NCI-H524 (cell line): ENCODE measurements at regions not wholly inside any gene's neighbourhood (a gene's known extent, or its start where the extent isn't known, plus 50 kb on each side); places are given as distances from the start of the nearest gene placed in this dataset.

ENCODE experiments used
- DNase-seq, 2 experiments: peaks; one replicate each; lab custom pipeline; 2025; lab: John Stamatoyannopoulos, UW

DNA sequence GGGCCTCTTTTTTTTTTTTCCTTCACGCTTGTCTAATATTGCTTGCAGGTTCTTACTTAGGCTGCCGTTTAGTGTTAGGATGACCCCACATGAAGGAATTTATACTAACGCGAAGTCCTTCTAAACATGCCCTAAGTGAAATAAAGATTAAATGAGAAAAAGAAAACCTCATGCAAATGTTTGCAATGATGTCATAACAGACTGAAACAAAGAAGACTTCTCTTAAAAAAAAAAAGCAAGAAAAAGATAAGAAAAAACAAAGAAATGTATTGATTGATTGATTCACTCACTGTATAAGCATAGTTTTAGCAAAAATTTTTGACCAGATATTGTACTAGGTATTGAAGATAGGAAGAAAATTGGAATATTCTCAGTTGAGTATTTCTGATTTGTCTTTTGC, 418.2 kb downstream of the IRS2 start:
- DNase-seq = no peak

DNA sequence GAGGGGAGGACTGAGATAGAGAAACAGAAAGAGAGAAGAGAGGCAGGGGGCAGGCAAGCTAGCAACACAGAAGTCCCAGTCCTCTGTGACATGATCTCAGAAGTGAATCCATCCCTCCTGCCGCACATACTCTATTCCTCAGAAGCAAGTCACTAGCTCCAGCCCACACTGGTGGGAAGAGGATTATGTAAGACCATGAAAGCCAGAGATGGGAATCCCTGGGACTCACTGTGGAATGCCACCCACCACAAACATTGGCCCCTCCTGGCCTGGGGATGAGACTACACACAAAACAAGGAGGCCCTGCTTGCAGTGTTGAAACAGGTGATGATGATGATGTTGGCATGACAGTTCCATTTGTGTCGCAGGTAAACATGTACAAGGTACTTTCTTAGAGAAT, 419.9 kb downstream of the IRS2 start:
- no peak for DNase-seq

DNA sequence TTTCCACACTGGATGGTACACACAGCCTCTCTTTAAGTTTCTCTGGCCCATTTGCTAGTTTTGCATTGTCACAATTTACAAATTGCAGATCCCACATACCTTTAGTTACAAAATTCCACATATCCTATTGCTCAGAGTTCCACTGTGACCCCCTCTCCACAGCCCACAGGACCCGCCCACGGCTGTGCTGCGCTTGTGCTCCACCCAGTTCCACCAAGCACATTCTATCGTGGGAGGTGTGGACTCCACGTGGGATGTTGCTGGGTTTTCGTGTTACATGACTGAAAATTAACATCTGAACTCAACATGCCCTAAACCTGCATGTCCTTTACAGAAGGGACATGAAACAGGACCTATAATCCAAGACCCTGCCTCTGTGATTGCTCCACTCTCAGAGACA, 423.0 kb downstream of the IRS2 start:
- DNase-seq = no peak

DNA sequence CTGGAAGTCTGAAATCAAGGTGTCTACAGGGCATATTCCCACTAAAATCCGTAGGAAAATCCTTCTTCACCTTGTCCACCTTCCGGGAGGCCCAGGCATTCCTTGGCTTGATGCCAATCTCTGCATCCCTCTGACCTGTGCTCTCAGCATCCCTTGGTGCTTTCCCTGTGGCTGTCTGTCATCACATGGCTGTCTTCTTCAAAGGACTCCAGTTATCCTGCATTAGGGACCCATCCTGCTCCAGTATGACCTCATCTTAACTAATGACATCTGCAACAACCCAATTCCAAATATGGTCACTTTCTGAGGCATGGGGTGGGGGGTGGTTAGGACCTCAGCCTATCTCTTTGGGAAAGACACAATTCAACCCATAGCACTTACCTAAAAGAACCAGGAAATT, 423.8 kb downstream of the IRS2 start:
- DNase-seq = no peak

DNA sequence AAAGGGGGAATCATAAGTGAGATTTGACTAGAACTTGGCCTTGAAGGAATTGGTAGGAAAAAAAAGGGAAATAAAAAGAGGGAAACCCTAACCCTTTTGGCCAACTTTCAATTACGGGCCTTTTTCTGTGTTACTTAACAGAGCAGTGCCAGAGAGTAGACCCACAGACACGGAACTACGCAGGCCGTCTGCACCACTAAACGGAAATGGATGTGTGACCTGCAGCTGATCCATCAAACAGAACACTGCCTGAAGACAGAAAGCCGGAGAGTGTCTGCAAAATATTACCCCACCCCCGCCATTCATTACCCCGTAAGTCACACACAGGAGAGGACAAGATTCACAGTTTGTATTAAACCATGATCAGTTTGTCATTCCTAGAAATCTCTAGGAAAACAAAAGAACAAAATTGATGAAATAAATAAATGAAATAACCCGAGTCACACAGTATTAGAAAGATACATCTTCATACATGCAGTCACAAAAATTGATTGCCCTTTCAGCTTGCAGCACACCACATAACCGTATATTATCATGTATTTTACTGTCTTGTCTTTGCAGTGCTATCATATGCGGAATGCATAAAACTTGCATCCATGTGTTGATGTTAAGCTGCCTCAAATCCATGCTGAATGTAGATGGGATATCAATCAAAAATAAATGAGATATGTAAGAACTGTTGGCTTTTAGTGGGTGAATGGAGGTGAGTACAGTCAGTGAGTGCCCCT, 424.7 kb downstream of the IRS2 start:
- DNase-seq = no peak

DNA sequence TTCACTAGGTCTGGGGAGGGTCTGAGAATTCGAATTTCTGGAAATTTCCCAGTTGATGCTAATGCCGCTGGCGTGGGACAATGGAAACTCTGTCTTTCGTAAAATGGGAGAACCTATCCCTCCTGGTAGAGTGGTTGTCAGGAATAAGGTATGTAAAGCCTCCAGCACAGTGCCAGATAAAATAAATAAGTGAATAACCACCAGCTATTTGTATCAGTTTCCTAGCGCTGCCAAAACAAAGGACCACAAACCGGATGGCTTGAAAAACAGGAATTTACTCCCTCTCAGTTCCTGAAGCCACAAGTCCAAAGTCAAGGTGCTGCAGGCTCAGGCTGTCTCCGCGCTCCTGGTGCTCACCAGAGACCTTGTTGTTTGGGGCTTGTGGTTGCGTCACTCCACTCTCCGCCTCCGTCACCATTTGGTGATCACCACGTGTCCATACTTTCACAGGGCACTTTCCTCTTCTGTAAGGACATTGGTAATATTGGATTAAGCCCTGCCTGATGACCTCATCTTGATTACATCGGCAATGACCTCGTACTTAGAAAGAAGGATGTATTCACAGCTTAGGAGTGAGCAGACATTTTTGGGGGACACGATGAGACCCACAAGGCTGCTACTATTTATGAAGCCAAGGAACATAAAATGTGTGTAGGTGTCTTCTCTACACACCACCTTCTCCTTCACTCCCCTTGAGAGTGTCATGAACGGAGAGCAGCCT, 428.5 kb downstream of the IRS2 start:
- no peak for DNase-seq

DNA sequence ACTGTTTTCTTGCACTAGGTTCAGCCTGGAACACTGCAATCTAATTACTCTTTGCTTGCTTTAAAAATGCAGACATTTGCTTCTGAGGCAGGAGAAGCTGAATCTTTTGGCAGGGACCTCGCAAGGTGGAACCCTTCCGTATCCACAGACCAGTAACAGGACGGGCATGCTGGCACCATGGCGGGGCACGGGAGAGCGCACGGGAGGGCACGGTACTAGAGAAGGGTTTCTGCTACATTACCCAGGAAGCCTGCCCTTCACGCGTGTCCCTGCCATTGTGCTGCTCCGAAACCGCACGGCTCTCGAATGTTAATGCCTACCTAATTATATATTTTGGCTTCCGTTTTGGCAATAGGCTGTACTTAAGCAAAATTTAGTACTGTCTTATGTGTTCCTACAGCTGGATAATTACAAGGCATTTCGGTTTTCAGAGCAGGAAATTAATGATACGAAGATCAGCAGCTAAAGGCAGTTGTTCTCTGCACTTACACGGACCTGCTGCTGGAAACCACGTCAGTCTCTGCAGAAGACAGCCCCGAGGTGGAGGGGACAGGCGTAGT, 430.4 kb downstream of the IRS2 start:
- DNase-seq = no peak

DNA sequence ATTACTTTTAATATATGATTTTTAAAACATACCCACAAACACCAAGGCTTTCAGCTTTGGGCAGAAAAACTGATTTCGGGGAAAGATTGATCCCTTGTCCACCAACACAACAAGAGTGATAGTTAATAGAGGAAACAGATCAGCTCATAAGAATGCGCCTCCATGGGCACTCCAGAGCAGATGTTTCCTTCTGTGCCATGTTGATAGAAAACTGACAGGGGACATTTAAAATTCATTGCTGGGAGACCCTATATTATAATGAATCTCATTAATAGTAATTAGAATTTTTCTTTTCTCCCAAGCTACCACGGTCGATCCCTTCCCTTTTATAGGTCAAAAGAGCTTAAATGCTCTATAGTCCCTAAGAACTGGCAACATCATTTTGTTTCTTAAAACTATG, 431.2 kb downstream of the IRS2 start:
- no peak for DNase-seq

DNA sequence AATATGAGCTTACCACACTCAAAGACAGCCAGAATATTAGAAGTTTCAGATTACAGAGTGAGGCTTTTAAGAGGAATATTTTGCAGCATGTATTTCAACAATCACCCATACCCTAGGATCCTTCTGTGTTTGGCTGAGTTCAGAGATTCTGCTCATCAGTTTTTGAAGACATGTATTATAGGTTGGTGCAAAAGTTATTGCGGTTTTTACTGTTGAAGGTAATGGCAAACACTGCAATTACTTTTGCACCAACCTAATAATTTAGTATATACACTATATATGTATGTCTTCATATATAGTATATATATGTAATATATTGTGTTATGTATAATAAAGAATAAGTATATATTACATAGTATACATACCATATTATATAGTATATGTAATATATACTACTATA, 435.1 kb downstream of the IRS2 start:
- no peak for DNase-seq

DNA sequence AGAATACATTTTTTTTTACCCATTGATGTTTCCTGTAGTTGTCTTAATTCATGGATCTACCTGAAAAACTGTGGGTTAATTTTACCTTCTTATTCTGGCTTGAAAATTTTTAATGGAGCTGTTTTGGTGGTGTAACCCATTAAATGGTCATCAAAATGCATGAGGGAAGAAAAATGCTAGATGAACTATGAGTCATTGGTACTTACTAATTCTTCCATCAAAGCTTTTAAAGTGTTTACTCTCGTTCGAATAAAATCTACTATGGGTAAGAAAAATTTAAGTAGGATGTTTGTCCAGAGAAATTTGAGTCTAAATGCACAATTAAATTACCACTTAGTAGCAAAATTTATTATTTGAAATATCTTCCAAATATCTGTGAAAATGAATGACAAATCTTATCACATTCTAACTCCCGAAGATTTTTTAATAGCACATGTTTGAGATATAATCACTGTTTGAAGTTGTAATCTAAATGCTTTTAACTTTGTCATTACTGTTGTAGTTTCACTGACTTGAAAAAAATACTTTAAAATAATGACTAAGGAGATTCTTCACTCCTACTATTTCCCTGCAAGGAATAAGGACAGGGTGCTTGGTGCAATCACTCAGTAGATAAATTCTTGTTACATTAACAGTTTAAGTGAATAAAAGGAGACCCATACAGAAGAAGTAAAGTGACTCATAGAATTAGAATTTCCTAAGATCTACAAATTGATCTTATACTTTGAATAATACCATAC, 437.7 kb downstream of the IRS2 start:
- no peak for DNase-seq

DNA sequence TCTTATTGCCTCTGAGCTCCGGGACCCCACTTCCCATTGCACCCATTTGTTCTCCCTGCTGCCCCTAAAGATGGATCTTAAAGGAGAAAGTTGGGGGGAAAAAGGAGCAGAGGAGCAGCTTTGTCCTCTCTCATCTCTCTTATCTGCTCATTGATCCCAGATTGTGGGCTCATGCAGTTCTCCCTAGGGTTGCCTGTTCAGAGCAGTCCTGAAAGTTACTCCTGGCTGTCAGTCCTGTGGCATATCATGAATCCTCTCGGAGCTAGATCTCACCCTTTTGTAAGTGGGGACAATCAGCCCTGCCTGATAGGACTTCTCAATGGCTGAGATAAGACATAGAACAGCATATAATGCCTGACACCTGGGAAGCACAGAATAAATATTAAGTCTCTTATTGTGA, 440.3 kb downstream of the IRS2 start:
- no peak for DNase-seq

DNA sequence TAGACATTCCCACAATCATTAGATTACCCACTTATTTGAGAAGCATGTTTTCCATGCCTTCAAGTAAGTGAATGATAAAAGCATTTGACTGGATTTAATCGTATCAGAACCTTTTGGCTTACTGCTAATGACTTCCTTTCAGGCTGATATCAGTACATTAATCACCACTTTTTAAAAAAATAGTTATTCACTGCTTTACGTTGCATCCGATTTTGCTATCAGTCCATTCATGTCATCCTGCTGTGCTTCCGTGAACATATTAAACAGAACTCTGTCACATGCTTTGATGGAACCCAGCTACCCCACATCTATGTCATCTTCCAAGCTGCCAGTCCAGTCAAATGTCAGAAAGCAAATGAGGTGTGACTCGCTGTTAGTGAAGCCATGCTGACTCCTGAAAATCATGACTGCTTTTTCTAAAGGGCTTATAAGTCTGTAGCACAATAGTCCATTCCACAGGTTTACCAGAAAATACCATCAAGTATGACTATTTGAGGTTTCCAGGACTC, 440.9 kb downstream of the IRS2 start:
- no peak for DNase-seq

DNA sequence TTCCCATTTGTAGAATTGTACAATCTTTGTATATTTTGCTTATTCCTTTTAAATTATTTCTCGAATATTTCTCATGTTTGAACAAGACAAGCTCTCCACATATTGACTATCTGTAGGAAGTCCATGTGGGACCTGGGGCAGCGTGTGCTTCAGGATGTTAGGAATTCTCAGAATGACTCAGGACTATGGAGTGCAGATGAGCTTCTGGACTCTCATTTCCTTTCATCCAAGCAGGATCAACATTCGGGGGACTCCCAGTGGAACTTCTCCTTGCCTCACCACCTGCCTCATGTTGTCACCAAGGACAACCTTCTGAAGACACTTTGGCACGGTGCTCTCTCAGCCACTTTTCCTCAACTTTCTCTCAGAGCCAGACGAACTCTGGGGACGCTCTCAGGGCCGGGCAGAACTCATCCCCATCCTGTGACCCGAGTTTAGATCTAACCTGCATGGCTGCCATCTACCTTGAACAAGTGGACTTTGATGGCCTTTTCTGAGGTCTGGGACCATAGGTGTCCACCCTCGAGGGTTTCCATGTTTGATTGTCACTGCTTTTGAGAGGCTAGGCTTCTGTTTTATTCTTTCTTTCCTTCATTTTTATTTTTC, 441.7 kb downstream of the IRS2 start:
- no peak for DNase-seq

DNA sequence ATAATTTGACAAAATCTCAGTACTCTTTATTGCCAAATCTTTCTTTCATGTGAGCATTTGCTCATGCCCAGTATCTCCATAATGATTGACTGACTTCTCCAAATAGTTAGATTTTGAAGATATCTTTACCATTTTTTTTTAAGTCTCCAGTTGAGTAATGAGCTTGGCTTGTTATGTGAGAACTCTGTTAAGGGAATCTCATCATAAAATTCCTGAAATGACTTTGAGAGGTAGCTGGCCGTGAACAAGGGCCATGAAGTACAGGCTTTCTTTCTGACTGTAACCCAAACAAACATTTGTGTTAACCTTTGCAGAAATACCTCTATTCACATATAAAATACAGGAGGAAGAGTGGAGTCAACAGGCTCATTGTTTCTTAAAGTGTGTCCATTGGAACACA, 449.7 kb downstream of the IRS2 start:
- DNase-seq = no peak

DNA sequence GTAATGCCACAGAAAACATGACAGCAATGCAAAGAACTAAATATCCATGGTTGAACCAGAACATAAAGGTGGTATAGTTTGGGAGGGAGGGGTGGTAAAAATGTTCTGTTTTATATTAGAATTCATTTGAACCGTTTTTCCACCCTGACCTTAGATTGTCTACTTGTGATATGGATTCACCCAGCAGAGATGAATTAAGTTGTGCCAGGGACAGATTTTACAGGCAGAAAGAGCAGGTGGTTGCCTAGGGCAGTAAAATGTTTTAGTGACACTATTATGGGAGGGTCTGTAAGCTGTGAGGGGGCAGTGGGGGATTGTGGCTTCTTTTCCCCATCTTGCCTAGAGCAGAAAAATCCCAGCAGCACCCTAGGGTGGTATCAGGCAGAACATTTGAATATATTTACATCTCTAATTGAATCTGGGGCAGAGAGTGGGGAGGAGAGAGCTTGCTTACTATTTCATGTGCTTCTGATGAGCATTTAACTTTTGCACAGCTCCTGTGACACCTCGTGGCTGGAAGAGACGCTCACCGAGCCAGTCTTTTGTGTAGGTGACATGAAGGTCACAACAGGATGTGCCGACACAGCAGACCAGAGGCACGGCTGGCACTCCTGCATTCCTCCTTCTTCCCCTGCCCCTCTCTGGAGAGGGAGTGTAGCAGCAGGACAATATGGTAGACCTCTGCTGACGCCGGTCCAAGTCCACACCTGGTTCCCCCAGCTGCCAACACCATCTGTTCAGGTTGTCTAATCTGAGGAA, 452.3 kb downstream of the IRS2 start:
- DNase-seq = peak; percentile 97 to 99

DNA sequence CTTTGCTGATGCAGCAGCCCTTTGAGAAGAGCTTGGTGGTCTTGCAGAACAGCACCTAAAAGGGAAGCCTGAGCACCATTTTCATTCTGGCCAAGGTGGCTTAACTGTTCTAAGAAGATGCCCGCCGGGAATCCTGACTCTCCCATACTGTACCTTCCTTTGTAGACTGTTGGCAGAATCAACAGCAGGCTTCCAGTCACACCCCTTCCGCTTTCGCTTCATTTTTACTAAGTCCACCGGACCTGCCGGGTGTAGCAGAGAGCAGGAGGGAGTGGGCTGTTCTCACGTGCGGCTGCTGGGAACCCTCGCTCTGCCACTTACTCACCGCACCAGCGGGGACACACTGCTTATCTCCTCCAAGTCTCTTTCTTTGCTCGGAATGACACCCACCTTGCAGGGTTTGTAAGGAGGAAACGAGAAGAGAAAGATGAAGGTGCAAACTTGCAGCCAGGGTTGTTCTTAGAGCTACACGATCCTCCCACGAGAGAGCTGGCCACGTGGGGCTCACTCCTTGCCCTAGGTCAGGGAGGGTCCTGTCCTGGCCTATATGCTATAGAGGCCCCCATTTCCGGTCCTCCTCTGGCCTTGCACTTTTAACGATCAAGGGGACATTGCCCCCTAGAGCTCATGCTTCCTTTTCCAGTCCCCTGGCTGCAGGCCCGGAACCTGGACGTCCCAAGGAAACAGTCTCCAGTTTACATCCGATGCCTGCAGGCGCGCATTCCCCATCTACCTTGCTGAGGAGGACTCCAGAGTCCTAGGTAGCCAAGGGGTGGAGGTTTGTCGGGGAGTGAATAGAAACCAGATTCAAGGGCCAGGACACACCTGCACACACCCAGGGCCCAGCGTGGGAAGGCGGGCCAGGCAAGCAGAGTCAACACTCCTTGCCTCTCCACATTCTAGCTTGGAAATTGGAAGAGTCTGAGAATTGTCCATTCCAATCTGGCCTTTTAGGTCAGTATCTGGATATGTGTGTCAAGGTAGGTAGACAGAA, 453.6 kb downstream of the IRS2 start:
- DNase-seq = peak in 1 of 2 experiments; percentile 34

DNA sequence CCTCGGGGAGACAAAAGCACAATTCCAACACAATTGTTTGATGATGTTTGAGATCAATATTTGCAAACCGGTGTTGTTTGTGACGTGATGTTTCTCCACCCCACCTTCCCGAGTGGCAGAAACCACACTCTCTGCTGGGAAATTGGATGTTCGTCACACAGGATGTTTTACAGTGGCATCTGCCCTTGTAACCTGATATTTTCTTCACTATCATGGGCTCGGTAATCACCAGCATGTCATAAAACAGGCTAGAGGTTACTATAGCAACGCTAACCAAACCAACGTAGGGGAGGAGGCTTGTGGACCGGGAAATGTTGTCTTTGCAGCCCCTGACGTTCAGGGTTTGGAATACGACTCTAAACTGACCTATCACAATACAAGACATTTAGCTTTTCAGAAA, 454.5 kb downstream of the IRS2 start:
- DNase-seq = peak; percentile 89 to 98

DNA sequence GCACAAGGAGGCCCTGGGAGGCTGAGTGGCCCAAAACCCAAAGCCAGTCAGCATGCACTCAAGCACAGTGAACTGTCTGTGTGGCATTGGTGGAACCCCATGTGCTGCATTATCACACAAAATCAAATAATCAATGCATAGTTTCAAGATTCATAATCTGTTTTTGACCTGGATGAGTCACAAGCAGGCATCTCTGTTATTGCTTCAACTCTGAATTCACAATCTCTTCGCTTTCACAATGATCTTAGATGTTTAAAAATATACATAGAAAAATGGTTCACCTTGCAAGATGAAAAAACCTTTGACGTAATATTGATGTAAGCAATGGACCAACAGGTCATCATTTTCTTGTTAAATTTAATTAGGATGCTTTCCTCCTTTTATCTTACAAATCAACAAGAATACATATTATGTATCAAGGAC, 455.4 kb downstream of the IRS2 start:
- DNase-seq = no peak

DNA sequence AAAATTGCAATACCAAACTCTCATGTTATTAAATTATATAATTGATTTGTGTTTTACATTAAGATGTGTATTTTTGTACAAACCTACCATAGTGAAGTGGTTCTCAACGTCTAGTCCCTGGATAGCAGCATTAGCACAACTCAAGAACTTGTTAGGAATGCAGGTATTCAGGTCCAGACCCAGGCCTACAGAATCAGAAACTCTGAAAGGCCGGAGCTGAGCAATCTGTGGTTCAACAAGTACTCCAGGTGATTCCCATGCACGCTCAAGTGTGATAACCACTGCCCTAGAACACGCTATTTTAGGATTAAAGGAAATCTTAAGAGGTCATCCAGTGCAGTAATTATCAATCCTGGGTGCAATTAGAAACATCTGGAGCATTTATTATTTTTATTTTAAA, 456.3 kb downstream of the IRS2 start:
- no peak for DNase-seq

DNA sequence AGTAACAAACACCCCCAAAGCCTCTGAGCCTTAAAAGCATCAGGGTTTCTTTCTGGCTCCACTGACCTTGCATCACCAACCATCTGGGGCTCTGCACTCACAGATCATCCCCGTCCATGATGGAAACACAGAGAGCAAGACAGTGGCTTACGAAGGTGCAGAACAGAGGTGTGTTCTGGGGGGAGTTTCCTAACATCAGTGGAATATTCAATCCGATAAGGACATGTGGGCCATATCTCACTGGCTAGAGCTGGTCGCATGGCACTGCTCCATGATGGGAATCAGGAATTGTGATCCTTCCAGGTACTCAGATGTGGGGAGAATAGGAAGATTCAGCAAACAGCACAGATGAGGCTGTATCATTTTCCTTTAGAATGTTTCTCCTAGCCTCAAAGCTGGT, 457.2 kb downstream of the IRS2 start:
- no peak for DNase-seq
